T-cell (primary cell): ENCODE measurements at regions not wholly inside any gene's neighbourhood (a gene's known extent, or its start where the extent isn't known, plus 50 kb on each side); places are given as distances from the start of the nearest gene placed in this dataset.

Experiments used
- ATAC-seq, 4 experiments: fragments of 200-7000 bp in 3 of 4; fragments of 150-1000 bp in 1 of 4; cut with Tn5 transposase; replicated peaks in 1 of 4; 1 replicate in 3 of 4; 2 replicates in 1 of 4; pipeline ENCODE4 v1.10.0; 2021; ENCODE audit warnings: moderate library complexity in 3 of 4, mild to moderate bottlenecking in 2 of 4, moderate number of reproducible peaks in 1 of 4
- CTCF ChIA-PET, 2 donors: fragments of 300-600 bp; sonication (Branson Sonifier 250); formaldehyde crosslinking; loops; one replicate each; lab custom pipeline; 2022; ENCODE audit warnings: antibody characterized with exemption in 2 of 2; lab: Charles Lee
- POLR2A ChIA-PET, 2 donors: fragments of 300-600 bp; sonication (Branson Sonifier 250); formaldehyde crosslinking; loops; one replicate each; lab custom pipeline; 2022; ENCODE audit warnings: antibody characterized with exemption in 2 of 2; lab: Charles Lee
- DNase-seq, 35 experiments: peaks; one replicate each; pipeline versions ENCODE4 v3.0.0 to v3.0.0-alpha.2; 2013 to 2023
- H3K27ac ChIP-seq: one replicate; pipeline ENCODE4 v1.5.1; 2013; ENCODE audit warnings: low read length
- H3K27me3 ChIP-seq, 2 experiments: replicated peaks in 1 of 2; 1 replicate in 1 of 2; 2 replicates in 1 of 2; pipeline versions ENCODE4 v1.6.1 to v1.7.0; 2013; ENCODE audit warnings: low read length in 1 of 2, mixed read lengths in 1 of 2; ENCODE audit not compliant: control insufficient read depth in 2 of 2, insufficient read depth in 2 of 2; ENCODE audit errors: extremely low read depth in 1 of 2
- H3K36me3 ChIP-seq, 2 donors: 1 replicate in 1 of 2; 2 replicates in 1 of 2; pipeline versions ENCODE4 v1.6.1 to v1.7.0; 2013; ENCODE audit warnings: low read length in 1 of 2; ENCODE audit not compliant: control insufficient read depth in 2 of 2, insufficient read depth in 1 of 2; ENCODE audit errors: extremely low read depth in 1 of 2
- H3K4me1 ChIP-seq, 2 experiments: 1 replicate in 1 of 2; 2 replicates in 1 of 2; pipeline versions ENCODE4 v1.6.1 to v1.7.0; 2013; ENCODE audit warnings: low read length in 2 of 2, mixed read lengths in 1 of 2; ENCODE audit not compliant: insufficient read depth in 2 of 2, control insufficient read depth in 1 of 2; ENCODE audit errors: extremely low read depth in 1 of 2
- H3K4me3 ChIP-seq, 2 donors: 1 replicate in 1 of 2; 2 replicates in 1 of 2; pipeline versions ENCODE4 v1.5.1 to v1.7.0; 2013; ENCODE audit warnings: mild to moderate bottlenecking in 2 of 2, low read length in 1 of 2, moderate library complexity in 1 of 2; ENCODE audit not compliant: control insufficient read depth in 1 of 2; ENCODE audit errors: extremely low read depth in 1 of 2
- H3K9me3 ChIP-seq: 2 replicates; pipeline ENCODE4 v1.7.0; 2013
- H3K27ac Mint-ChIP-seq, 2 donors: one replicate each; pipeline ENCODE4 v1.8.0; 2020 to 2021; ENCODE audit warnings: mild to moderate bottlenecking in 2 of 2, mixed read lengths in 2 of 2
- H3K27me3 Mint-ChIP-seq, 2 donors: one replicate each; pipeline ENCODE4 v1.8.0; 2021 to 2022; ENCODE audit warnings: mixed read lengths in 2 of 2
- H3K36me3 Mint-ChIP-seq: one replicate; pipeline ENCODE4 v1.8.0; 2021; ENCODE audit warnings: mixed read lengths
- H3K4me1 Mint-ChIP-seq, 3 donors: one replicate each; pipeline ENCODE4 v1.8.0; 2020 to 2022; ENCODE audit warnings: mixed read lengths in 3 of 3, mild to moderate bottlenecking in 1 of 3
- H3K4me3 Mint-ChIP-seq, 3 donors: one replicate each; pipeline ENCODE4 v1.8.0; 2020 to 2022; ENCODE audit warnings: mild to moderate bottlenecking in 3 of 3, mixed read lengths in 3 of 3, moderate library complexity in 3 of 3
- H3K9me3 Mint-ChIP-seq, 3 donors: one replicate each; pipeline ENCODE4 v1.8.0; 2020 to 2022; ENCODE audit warnings: mixed read lengths in 3 of 3
- WGBS: methylation state at CpG from one replicate; pipeline ENCODE4 v1.1.5; 2013; ENCODE audit warnings: missing lambda C conversion rate; ENCODE audit not compliant: insufficient coverage; 5-methylcytosine and 5-hydroxymethylcytosine counted together

- H3K36me3 Mint-ChIP-seq, result no peaks in the 10 kb centered on the region
- 20% methylated on average over 2 of the region's 4 CpGs for WGBS
- DNase-seq, result no peak
- peaks cover 0 to 3% (median 0%) of the 10 kb centered on the region in 3 donors for H3K9me3 Mint-ChIP-seq
- Histone ChIP-seq H3K4me3 (no peak overlapping the region), H3K36me3 (no peaks in the 10 kb centered on the region), H3K9me3 (no peaks in the 10 kb centered on the region), H3K4me1 (no peaks in the 10 kb centered on the region), H3K27ac (no peak overlapping the region), H3K27me3 (peaks cover 0 to 5% of the 10 kb centered on the region in 2 experiments)
- POLR2A ChIA-PET, result no interaction called here
- CTCF ChIA-PET, result no interaction called here
- H3K4me1 Mint-ChIP-seq, result no peaks in the 10 kb centered on the region
- no peak for ATAC-seq
- H3K27me3 Mint-ChIP-seq, result peaks cover 3 to 4% of the 10 kb centered on the region in 2 donors
- no peak overlapping the region for H3K4me3 Mint-ChIP-seq
- H3K27ac Mint-ChIP-seq, result no peak overlapping the region
Observed at GRCh38 chr2:64374686-64375085, 79.3 kb upstream of the LGALSL start.

DNA sequence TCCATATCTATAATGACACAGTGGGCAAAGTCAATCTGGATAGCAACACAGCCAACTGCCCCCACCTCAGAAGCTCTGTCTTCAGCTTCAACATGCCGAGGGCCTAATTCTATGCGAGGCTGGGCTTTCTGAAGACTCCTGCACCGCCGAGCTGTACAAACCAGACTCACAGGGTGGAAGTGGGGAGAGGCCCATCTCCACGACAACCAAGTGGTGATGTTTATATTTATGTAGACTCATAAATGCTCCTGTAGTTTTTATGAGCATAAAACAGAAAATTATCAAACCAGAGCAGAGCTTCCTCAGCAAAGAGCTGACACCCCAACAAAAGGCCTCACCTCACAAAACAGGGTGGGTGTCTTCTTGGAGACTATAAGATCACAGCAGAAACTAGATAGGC lies 77.0 kb upstream of the LGALSL start:
- no peak for ATAC-seq
- Mint-ChIP-seq H3K4me3 (no peak overlapping the region), H3K27ac (no peak overlapping the region), H3K36me3 (no peaks in the 10 kb centered on the region), H3K9me3 (peaks cover 0 to 3% (median 0%) of the 10 kb centered on the region in 3 donors), H3K27me3 (peaks cover 6 to 14% of the 10 kb centered on the region in 2 donors), H3K4me1 (no peaks in the 10 kb centered on the region)
- H3K27ac ChIP-seq, result no peak overlapping the region
- no peaks in the 10 kb centered on the region for H3K36me3 ChIP-seq
- no peaks in the 10 kb centered on the region for H3K9me3 ChIP-seq
- CTCF ChIA-PET, result no interaction called here
- no peaks in the 10 kb centered on the region for H3K4me1 ChIP-seq
- DNase-seq, result no peak
- POLR2A ChIA-PET, result no interaction called here
- no CpG with 5 or more reads among the region's 5 CpGs for WGBS
- H3K27me3 ChIP-seq, result peaks cover 0 to 5% of the 10 kb centered on the region in 2 experiments
- H3K4me3 ChIP-seq, result no peak overlapping the region

GRCh38 chr2:64379186-64379585 lies 74.8 kb upstream of the LGALSL start:
- Histone ChIP-seq H3K4me1 (no peaks in the 10 kb centered on the region), H3K27me3 (peaks cover 0 to 9% of the 10 kb centered on the region in 2 experiments), H3K4me3 (no peak overlapping the region), H3K36me3 (no peaks in the 10 kb centered on the region), H3K9me3 (no peaks in the 10 kb centered on the region), H3K27ac (no peak overlapping the region)
- ChIA-PET CTCF (interaction anchor here in 1 of 2 donors (0.6 kb wide), 1 partner anchor 689 kb away, joined by 3 read pairs; no protein-coding TSS in a partner anchor), POLR2A (no interaction called here)
- Mint-ChIP-seq H3K4me1 (no peaks in the 10 kb centered on the region), H3K36me3 (no peaks in the 10 kb centered on the region), H3K27ac (no peak overlapping the region), H3K27me3 (peaks cover 11 to 14% of the 10 kb centered on the region in 2 donors), H3K9me3 (peaks cover 0 to 3% (median 0%) of the 10 kb centered on the region in 3 donors), H3K4me3 (no peak overlapping the region)
- ATAC-seq (no peak), DNase-seq (no peak)
- 89% methylated on average over 5 of the region's 7 CpGs for WGBS

GRCh38 chr2:64380853-64381527 lies 73.0 kb upstream of the LGALSL start:
- H3K27me3 Mint-ChIP-seq, result peaks cover 8 to 14% of the 10 kb centered on the region in 2 donors
- Histone ChIP-seq H3K4me1 (no peaks in the 10 kb centered on the region), H3K36me3 (no peaks in the 10 kb centered on the region), H3K9me3 (no peaks in the 10 kb centered on the region), H3K27me3 (peaks cover 0 to 4% of the 10 kb centered on the region in 2 experiments), H3K4me3 (no peak overlapping the region), H3K27ac (no peak overlapping the region)
- ATAC-seq (no peak), DNase-seq (no peak)
- H3K4me1 Mint-ChIP-seq, result no peaks in the 10 kb centered on the region
- H3K4me3 Mint-ChIP-seq, result no peak overlapping the region
- CTCF ChIA-PET, result interaction anchor here in 1 of 2 donors (0.6 kb wide), 1 partner anchor 85 kb away, joined by 3 read pairs; no protein-coding TSS in a partner anchor
- 100% methylated on average over 1 of the region's 4 CpGs for WGBS
- H3K27ac Mint-ChIP-seq, result no peak overlapping the region
- POLR2A ChIA-PET, result interaction anchor here in 1 of 2 donors (0.6 to 0.7 kb wide), 2 partner anchors 13 to 27 kb away, joined by 5 to 6 read pairs; no protein-coding TSS in a partner anchor
- H3K9me3 Mint-ChIP-seq, result peaks cover 0 to 3% (median 0%) of the 10 kb centered on the region in 3 donors
- H3K36me3 Mint-ChIP-seq, result no peaks in the 10 kb centered on the region

DNA sequence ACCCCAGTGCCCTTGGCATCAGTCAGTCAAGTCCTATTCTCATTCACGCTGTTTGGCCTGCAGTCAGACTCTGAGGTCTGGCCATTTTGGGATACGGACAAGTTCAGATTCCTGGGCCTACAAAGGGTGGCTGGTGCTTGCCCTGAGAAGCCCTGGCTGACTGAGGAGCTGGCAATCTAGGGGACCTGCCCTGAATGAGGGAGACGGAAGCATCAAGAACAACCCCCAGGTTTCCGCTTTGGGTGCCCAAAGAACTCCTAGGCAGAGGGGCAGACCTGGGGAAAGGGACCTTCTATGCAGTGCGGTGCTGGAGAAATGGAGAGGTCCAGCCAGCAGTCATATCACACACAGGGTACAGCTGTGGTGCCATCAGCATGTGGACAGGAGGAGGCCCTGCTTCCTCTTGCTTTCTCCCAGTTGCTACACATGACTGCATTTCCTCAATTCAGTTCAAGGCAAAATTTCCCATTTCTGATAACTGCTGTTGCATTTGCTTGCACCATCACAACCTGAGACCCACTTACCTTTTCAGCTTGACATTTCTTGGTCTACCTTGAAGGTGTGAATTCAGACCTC lies 70.9 kb upstream of the LGALSL start:
- H3K27me3 Mint-ChIP-seq, result peaks cover 8 to 14% of the 10 kb centered on the region in 2 donors
- ChIA-PET CTCF (interaction anchor here in 1 of 2 donors (0.6 kb wide), 1 partner anchor 521 kb away, joined by 3 read pairs; no protein-coding TSS in a partner anchor), POLR2A (no interaction called here)
- H3K36me3 Mint-ChIP-seq, result no peaks in the 10 kb centered on the region
- no peak overlapping the region for H3K27ac Mint-ChIP-seq
- Histone ChIP-seq H3K4me3 (no peak overlapping the region), H3K36me3 (no peaks in the 10 kb centered on the region), H3K27ac (no peak overlapping the region), H3K27me3 (peaks cover 0 to 4% of the 10 kb centered on the region in 2 experiments), H3K9me3 (no peaks in the 10 kb centered on the region), H3K4me1 (no peaks in the 10 kb centered on the region)
- no peaks in the 10 kb centered on the region for H3K4me1 Mint-ChIP-seq
- H3K4me3 Mint-ChIP-seq, result no peak overlapping the region
- WGBS, result 85% methylated on average over 5 of the region's 5 CpGs
- no peaks in the 10 kb centered on the region for H3K9me3 Mint-ChIP-seq
- no peak for ATAC-seq
- DNase-seq, result no peak

DNA sequence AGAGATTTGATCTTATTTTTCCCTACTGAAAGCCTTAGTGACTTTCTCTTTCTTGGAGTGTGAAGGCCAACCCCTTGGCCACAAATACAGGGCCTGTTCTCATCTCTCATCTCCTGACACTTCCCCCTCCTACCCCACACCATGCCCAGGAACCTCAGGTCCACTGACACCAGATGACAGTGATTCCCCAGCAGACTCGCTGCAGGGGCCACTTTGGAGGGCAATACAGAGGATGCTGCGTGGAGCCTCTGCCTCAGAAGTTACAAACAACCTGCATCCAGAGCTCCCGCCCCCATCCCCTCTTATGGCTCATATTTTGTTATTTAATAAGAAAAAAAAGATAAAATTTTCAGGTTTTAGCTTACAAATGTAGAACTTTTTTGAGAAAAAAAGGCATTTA lies 70.1 kb upstream of the LGALSL start:
- Histone ChIP-seq H3K27me3 (peaks cover 0 to 4% of the 10 kb centered on the region in 2 experiments), H3K9me3 (no peaks in the 10 kb centered on the region), H3K4me3 (no peak overlapping the region), H3K4me1 (no peaks in the 10 kb centered on the region), H3K27ac (no peak overlapping the region), H3K36me3 (no peaks in the 10 kb centered on the region)
- H3K4me3 Mint-ChIP-seq, result no peak overlapping the region
- CTCF ChIA-PET, result interaction anchor here in 1 of 2 donors (0.6 to 0.7 kb wide), 2 partner anchors 53 to 520 kb away, joined by 3 read pairs; no protein-coding TSS in a partner anchor
- no peaks in the 10 kb centered on the region for H3K36me3 Mint-ChIP-seq
- 83% methylated on average over 1 of the region's 3 CpGs for WGBS
- no peak overlapping the region for H3K27ac Mint-ChIP-seq
- DNase-seq (no peak), ATAC-seq (no peak)
- no peaks in the 10 kb centered on the region for H3K4me1 Mint-ChIP-seq
- H3K27me3 Mint-ChIP-seq, result peaks cover 8 to 14% of the 10 kb centered on the region in 2 donors
- POLR2A ChIA-PET, result interaction anchor here in 1 of 2 donors (0.6 kb wide), 1 partner anchor 151 kb away, joined by 3 read pairs; no protein-coding TSS in a partner anchor
- no peaks in the 10 kb centered on the region for H3K9me3 Mint-ChIP-seq
